ENCODE measurements at regions not wholly inside any gene's neighbourhood (a gene's known extent, or its start where the extent isn't known, plus 50 kb on each side); places are given as distances from the start of the nearest gene placed in this dataset.

- TF ChIP-seq CTCF (IDR thresholded peaks at IDR 0.05) (no peak), POLR2AphosphoS5 (IDR thresholded peaks at IDR 0.05) (no peak)
Measured at GRCh38 chr1:82810601-82811000, 1009.9 kb downstream of the ADGRL2 start.
